GM12878 (cell line): ENCODE measurements at regions not wholly inside any gene's neighbourhood (a gene's known extent, or its start where the extent isn't known, plus 50 kb on each side); places are given as distances from the start of the nearest gene placed in this dataset.

Source experiments
- ATAC-seq: fragments of 200-7000 bp; cut with Tn5 transposase; 3 replicates; pipeline ENCODE4 v1.9.1; 2020; ENCODE audit warnings: mild to moderate bottlenecking, moderate library complexity
- BruUV-seq: library from RNA; stranded (reverse); fragments of 400-500 nt; replicated peaks from 2 replicates; lab custom pipeline; 2021; lab: Mats Ljungman, UMichigan
- CTCF ChIA-PET: fragments of 300-600 bp; sonication (Branson Sonifier 250); formaldehyde crosslinking; extraction: SDS; loops from one replicate; lab custom pipeline; 2021; ENCODE audit warnings: inconsistent platforms; lab: Yijun Ruan, JAX
- POLR2A ChIA-PET: fragments of 350-600 bp; formaldehyde crosslinking; extraction: SDS; loops from one replicate; lab custom pipeline; 2021; ENCODE audit warnings: inconsistent platforms; lab: Charles Lee
- RAD21 ChIA-PET: fragments of 300-600 bp; sonication (Branson Sonifier 250); formaldehyde crosslinking; loops from one replicate; lab custom pipeline; 2023; ENCODE audit warnings: antibody characterized with exemption; ENCODE audit not compliant: unreplicated experiment; lab: Charles Lee
- SMC1A ChIA-PET: fragments of 300-600 bp; sonication (Branson Sonifier 250); formaldehyde crosslinking; loops from one replicate; lab custom pipeline; 2023; ENCODE audit not compliant: unreplicated experiment, uncharacterized antibody; lab: Charles Lee
- DNase-seq: peaks from one replicate; pipeline ENCODE4 v3.0.0-alpha.2; 2011; ENCODE audit warnings: low read depth, low spot score
- FAIRE-seq: peaks from 3 replicates; lab custom pipeline; 2011; peaks lifted over from hg19 to GRCh38; lab: Jason Lieb, UNC
- H2AFZ ChIP-seq: 2 replicates; pipeline ENCODE4 v1.6.0; 2011; ENCODE audit warnings: low read depth, low read length, control low read depth; ENCODE audit not compliant: control insufficient read depth
- H3K27ac ChIP-seq: 2 replicates; pipeline ENCODE4 v1.5.1; 2011; ENCODE audit warnings: control low read depth; ENCODE audit not compliant: control insufficient read depth, insufficient read depth
- H3K27me3 ChIP-seq, 2 experiments: replicated peaks in 1 of 2; 2 replicates each; pipeline versions ENCODE4 v1.6.0 to v1.6.1; 2011; ENCODE audit warnings: low read length in 1 of 2; ENCODE audit not compliant: control insufficient read depth in 2 of 2, insufficient read depth in 2 of 2
- H3K36me3 ChIP-seq, 2 experiments: 2 replicates each; pipeline ENCODE4 v1.5.1; 2011; ENCODE audit warnings: low read length in 1 of 2; ENCODE audit not compliant: control insufficient read depth in 2 of 2, insufficient read depth in 2 of 2
- H3K4me1 ChIP-seq: 2 replicates; pipeline ENCODE4 v1.6.1; 2011; ENCODE audit warnings: mild to moderate bottlenecking, low read length, moderate library complexity, mixed read lengths; ENCODE audit not compliant: control insufficient read depth, insufficient read depth
- H3K4me2 ChIP-seq: 2 replicates; pipeline ENCODE4 v1.6.0; 2011; ENCODE audit warnings: control low read depth; ENCODE audit not compliant: control insufficient read depth, insufficient read depth
- H3K4me3 ChIP-seq: fragments of 200-600 bp; sonication (generic); 2 replicates; pipeline ENCODE4 v1.5.1; 2016
- H3K79me2 ChIP-seq: 2 replicates; pipeline ENCODE4 v1.6.0; 2011; ENCODE audit warnings: low read length; ENCODE audit not compliant: control insufficient read depth, insufficient read depth
- H3K9ac ChIP-seq: 2 replicates; pipeline ENCODE4 v1.8.0; 2011; ENCODE audit warnings: low read length, control low read depth, mixed read lengths; ENCODE audit not compliant: control insufficient read depth, insufficient read depth
- H3K9me3 ChIP-seq: replicated peaks from 3 replicates; pipeline ENCODE4 v1.5.1; 2011; ENCODE audit warnings: mild to moderate bottlenecking, low read length; ENCODE audit not compliant: control insufficient read depth, insufficient read depth
- H4K20me1 ChIP-seq: 2 replicates; pipeline ENCODE4 v1.6.0; 2011; ENCODE audit not compliant: control insufficient read depth, insufficient read depth
- EED ChIP-seq: sonication (generic); IDR thresholded peaks from 2 replicates; pipeline ENCODE4 v1.6.1; 2016; ENCODE audit warnings: antibody characterized with exemption, low read depth
- ESRRA ChIP-seq: IDR thresholded peaks from 2 replicates; pipeline ENCODE4 v1.6.1; 2012; ENCODE audit warnings: mild to moderate bottlenecking, low read length, improper control_type of control experiment
- FOS ChIP-seq: IDR thresholded peaks from 3 replicates; pipeline ENCODE4 v1.6.1; 2011; ENCODE audit warnings: borderline replicate concordance; ENCODE audit not compliant: insufficient read length; ENCODE audit errors: extremely low read depth
- KAT2A ChIP-seq: conservative IDR thresholded peaks from 2 replicates; pipeline ENCODE4 v1.6.1; 2011; ENCODE audit warnings: low read depth, low read length; ENCODE audit not compliant: control insufficient read depth
- KDM1A ChIP-seq: fragments of 200-600 bp; sonication (generic); IDR thresholded peaks from 2 replicates; pipeline ENCODE4 v1.6.1; 2016; ENCODE audit warnings: borderline replicate concordance
- NR2C1 ChIP-seq: fragments of 450-650 bp; IDR thresholded peaks from 2 replicates; pipeline ENCODE4 v1.6.1; 2017; ENCODE audit warnings: antibody characterized with exemption, mild to moderate bottlenecking, moderate library complexity
- SREBF1 ChIP-seq: IDR thresholded peaks from 2 replicates; pipeline ENCODE4 v1.6.1; 2012; ENCODE audit warnings: mild to moderate bottlenecking, low read length
- TCF7 ChIP-seq: IDR thresholded peaks from 2 replicates; pipeline ENCODE4 v1.6.1; 2014; ENCODE audit warnings: antibody characterized with exemption, borderline replicate concordance
- WRNIP1 ChIP-seq: IDR thresholded peaks from 2 replicates; pipeline ENCODE4 v1.6.1; 2011; ENCODE audit warnings: low read depth, low read length, improper control_type of control experiment, borderline replicate concordance
- YBX1 ChIP-seq: fragments of 450-650 bp; IDR thresholded peaks from 2 replicates; pipeline ENCODE4 v1.6.1; 2016; ENCODE audit warnings: antibody characterized with exemption
- ZNF24 ChIP-seq: fragments of 450-650 bp; IDR thresholded peaks from 2 replicates; pipeline ENCODE4 v1.6.1; 2017; ENCODE audit warnings: antibody characterized with exemption, mild to moderate bottlenecking
- ZNF592 ChIP-seq: fragments of 450-650 bp; IDR thresholded peaks from 2 replicates; pipeline ENCODE4 v1.6.1; 2017; ENCODE audit warnings: mild to moderate bottlenecking, moderate library complexity
- ZNF622 ChIP-seq: fragments of 450-650 bp; IDR thresholded peaks from 2 replicates; pipeline ENCODE4 v1.6.1; 2017; ENCODE audit warnings: mild to moderate bottlenecking, inconsistent platforms
- WGBS: methylation state at CpG from one replicate; pipeline ENCODE4 v1.1.6; 2016; ENCODE audit warnings: low lambda C conversion rate; ENCODE audit not compliant: insufficient replicate concordance, insufficient coverage; ENCODE audit errors: missing lambda C conversion rate; 5-methylcytosine and 5-hydroxymethylcytosine counted together
- in situ Hi-C: fragments of 300-500 bp; cut with MboI; formaldehyde crosslinking; loops from 9 replicates; pipeline ENCODE4 v1.14.3; 2018; ENCODE audit warnings: mixed read lengths
- intact Hi-C: fragments of 100-400 bp; cut with micrococcal nuclease; formaldehyde crosslinking; loops from one replicate; pipeline ENCODE4 v1.14.2; 2022; ENCODE audit not compliant: unreplicated experiment
- TF ChIP-seq, protein P1 (sequence below): IDR thresholded peaks from 2 replicates; pipeline ENCODE4 v1.6.1; 2012; ENCODE audit warnings: low read depth, low read length, improper control_type of control experiment
- TF ChIP-seq, protein P2 (sequence below): fragments of 450-650 bp; IDR thresholded peaks from 2 replicates; pipeline ENCODE4 v1.6.1; 2017; ENCODE audit warnings: borderline replicate concordance
- TF ChIP-seq, protein P3 (sequence below): fragments of 450-650 bp; IDR thresholded peaks from 2 replicates; pipeline ENCODE4 v1.6.1; 2017; ENCODE audit warnings: mild to moderate bottlenecking, low read depth, inconsistent platforms; ENCODE audit not compliant: poor library complexity, severe bottlenecking

GRCh38 chr4:156377036-156377710, 423.5 kb upstream of the CTSO start:
- no TSS peak for BruUV-seq
- H3K36me3 ChIP-seq, result no peaks in the 10 kb centered on the region
- no peaks in the 10 kb centered on the region for H4K20me1 ChIP-seq
- in situ Hi-C loops, result no loop called here
- ChIA-PET RAD21 (interaction anchor here (1.0 to 2.1 kb wide), 3 partner anchors 201 to 264 kb away, joined by 3 to 15 read pairs (median 9); no protein-coding TSS in a partner anchor), CTCF (interaction anchor here (0.6 to 3.3 kb wide), 6 partner anchors 79 to 868 kb away, joined by 3 to 27 read pairs (median 4); no protein-coding TSS in a partner anchor), POLR2A (no interaction called here), SMC1A (interaction anchor here (1.0 to 3.1 kb wide), 6 partner anchors 11 to 264 kb away, joined by 3 to 40 read pairs (median 4); no protein-coding TSS in a partner anchor)
- no peaks in the 10 kb centered on the region for H3K27me3 ChIP-seq
- ATAC-seq (no peak), FAIRE-seq (no peak), DNase-seq (no peak)
- TF ChIP-seq KAT2A (no peak), ZNF592 (no peak), EED (no peak), ZNF622 (no peak), FOS (no peak), WRNIP1 (no peak), NR2C1 (no peak), KDM1A (no peak), ESRRA (no peak), ZNF24 (no peak), TCF7 (no peak), YBX1 (no peak), SREBF1 (no peak)
- TF ChIP-seq, protein P1, sequence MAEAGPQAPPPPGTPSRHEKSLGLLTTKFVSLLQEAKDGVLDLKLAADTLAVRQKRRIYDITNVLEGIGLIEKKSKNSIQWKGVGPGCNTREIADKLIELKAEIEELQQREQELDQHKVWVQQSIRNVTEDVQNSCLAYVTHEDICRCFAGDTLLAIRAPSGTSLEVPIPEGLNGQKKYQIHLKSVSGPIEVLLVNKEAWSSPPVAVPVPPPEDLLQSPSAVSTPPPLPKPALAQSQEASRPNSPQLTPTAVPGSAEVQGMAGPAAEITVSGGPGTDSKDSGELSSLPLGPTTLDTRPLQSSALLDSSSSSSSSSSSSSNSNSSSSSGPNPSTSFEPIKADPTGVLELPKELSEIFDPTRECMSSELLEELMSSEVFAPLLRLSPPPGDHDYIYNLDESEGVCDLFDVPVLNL, result no peak
- TF ChIP-seq, protein P2, sequence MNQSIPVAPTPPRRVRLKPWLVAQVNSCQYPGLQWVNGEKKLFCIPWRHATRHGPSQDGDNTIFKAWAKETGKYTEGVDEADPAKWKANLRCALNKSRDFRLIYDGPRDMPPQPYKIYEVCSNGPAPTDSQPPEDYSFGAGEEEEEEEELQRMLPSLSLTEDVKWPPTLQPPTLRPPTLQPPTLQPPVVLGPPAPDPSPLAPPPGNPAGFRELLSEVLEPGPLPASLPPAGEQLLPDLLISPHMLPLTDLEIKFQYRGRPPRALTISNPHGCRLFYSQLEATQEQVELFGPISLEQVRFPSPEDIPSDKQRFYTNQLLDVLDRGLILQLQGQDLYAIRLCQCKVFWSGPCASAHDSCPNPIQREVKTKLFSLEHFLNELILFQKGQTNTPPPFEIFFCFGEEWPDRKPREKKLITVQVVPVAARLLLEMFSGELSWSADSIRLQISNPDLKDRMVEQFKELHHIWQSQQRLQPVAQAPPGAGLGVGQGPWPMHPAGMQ, result no peak
- TF ChIP-seq, protein P3, sequence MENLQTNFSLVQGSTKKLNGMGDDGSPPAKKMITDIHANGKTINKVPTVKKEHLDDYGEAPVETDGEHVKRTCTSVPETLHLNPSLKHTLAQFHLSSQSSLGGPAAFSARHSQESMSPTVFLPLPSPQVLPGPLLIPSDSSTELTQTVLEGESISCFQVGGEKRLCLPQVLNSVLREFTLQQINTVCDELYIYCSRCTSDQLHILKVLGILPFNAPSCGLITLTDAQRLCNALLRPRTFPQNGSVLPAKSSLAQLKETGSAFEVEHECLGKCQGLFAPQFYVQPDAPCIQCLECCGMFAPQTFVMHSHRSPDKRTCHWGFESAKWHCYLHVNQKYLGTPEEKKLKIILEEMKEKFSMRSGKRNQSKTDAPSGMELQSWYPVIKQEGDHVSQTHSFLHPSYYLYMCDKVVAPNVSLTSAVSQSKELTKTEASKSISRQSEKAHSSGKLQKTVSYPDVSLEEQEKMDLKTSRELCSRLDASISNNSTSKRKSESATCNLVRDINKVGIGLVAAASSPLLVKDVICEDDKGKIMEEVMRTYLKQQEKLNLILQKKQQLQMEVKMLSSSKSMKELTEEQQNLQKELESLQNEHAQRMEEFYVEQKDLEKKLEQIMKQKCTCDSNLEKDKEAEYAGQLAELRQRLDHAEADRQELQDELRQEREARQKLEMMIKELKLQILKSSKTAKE, result no peak
- no peaks in the 10 kb centered on the region for H3K79me2 ChIP-seq
- no peak overlapping the region for H2AFZ ChIP-seq
- H3K4me3 ChIP-seq, result no peak overlapping the region
- H3K9ac ChIP-seq, result no peak overlapping the region
- H3K4me1 ChIP-seq, result no peaks in the 10 kb centered on the region
- intact Hi-C loops, result no loop called here
- H3K4me2 ChIP-seq, result no peak overlapping the region
- no peaks in the 10 kb centered on the region for H3K9me3 ChIP-seq
- 54% methylated on average over 5 of the region's 5 CpGs for WGBS
- no peak overlapping the region for H3K27ac ChIP-seq
